ENCODE measurements at regions not wholly inside any gene's neighbourhood (a gene's known extent, or its start where the extent isn't known, plus 50 kb on each side); places are given as distances from the start of the nearest gene placed in this dataset.

DNA sequence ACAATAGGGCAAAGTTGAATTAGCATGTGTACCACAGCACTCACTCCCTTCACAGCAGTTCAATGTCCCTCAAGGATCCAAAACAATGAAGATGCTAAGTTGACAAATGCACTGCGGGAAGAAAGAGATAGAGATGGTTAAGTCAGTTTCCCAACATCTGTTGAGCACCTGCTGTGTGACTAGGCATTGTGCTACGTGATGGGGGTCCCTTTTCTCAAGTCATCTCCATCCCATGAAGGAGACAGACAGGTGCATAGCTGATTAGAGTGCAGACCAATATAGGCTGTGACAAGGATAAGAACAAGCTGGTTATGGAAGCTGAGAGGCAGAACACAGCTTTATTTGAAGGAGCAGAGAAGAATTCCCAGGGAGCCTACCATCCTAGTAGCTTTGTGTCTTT, 114.2 kb downstream of the HAPSTR1 start:
- no peak for DNase-seq (ENCODE audit: low spot score in 2 of 2)
- Histone ChIP-seq H3K27me3 (no peaks in the 10 kb centered on the region), H3K9me3 (peaks cover 0 to 3% of the 10 kb centered on the region in 2 donors), H3K27ac (no peak overlapping the region), H3K36me3 (no peaks in the 10 kb centered on the region), H3K4me3 (no peak overlapping the region), H3K4me1 (no peaks in the 10 kb centered on the region)
- intact Hi-C loops (cut with DNase I; ENCODE audit: low total_unique reads), result no loop called here
- TF ChIP-seq POLR2AphosphoS5 (IDR thresholded peaks at IDR 0.05) (no peak), POLR2A (IDR thresholded peaks at IDR 0.05) (no peak)
- TF ChIP-seq, protein P1, sequence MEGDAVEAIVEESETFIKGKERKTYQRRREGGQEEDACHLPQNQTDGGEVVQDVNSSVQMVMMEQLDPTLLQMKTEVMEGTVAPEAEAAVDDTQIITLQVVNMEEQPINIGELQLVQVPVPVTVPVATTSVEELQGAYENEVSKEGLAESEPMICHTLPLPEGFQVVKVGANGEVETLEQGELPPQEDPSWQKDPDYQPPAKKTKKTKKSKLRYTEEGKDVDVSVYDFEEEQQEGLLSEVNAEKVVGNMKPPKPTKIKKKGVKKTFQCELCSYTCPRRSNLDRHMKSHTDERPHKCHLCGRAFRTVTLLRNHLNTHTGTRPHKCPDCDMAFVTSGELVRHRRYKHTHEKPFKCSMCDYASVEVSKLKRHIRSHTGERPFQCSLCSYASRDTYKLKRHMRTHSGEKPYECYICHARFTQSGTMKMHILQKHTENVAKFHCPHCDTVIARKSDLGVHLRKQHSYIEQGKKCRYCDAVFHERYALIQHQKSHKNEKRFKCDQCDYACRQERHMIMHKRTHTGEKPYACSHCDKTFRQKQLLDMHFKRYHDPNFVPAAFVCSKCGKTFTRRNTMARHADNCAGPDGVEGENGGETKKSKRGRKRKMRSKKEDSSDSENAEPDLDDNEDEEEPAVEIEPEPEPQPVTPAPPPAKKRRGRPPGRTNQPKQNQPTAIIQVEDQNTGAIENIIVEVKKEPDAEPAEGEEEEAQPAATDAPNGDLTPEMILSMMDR (IDR thresholded peaks at IDR 0.05), result no peak

DNA sequence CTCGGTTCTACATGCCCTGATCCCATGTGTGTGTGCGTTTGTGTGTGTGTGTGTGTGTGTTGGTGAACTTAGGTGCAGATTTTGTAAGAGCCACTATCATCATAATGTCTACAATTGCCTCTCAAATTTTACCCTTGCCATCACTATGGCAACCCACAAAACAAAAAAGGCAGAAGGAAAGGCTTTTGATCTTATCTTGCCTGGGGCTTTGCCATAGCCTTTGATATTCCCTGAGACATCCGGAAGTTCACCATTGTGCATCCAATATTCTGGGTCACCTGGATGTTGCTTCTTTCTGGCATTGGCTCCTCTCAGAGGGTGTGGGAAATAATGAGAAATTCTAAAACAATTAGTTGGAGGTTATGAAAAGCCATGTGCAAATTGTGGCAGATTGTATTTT, 114.7 kb downstream of the HAPSTR1 start:
- no peak for DNase-seq (ENCODE audit: low spot score in 2 of 2)
- Histone ChIP-seq H3K27me3 (no peaks in the 10 kb centered on the region), H3K9me3 (peaks cover 0 to 3% of the 10 kb centered on the region in 2 donors), H3K4me1 (no peaks in the 10 kb centered on the region), H3K27ac (no peak overlapping the region), H3K4me3 (no peak overlapping the region), H3K36me3 (no peaks in the 10 kb centered on the region)
- intact Hi-C loops (cut with DNase I; ENCODE audit: low total_unique reads), result no loop called here
- TF ChIP-seq, protein P1 (IDR thresholded peaks at IDR 0.05), result no peak
- TF ChIP-seq POLR2AphosphoS5 (IDR thresholded peaks at IDR 0.05), result no peak

DNA sequence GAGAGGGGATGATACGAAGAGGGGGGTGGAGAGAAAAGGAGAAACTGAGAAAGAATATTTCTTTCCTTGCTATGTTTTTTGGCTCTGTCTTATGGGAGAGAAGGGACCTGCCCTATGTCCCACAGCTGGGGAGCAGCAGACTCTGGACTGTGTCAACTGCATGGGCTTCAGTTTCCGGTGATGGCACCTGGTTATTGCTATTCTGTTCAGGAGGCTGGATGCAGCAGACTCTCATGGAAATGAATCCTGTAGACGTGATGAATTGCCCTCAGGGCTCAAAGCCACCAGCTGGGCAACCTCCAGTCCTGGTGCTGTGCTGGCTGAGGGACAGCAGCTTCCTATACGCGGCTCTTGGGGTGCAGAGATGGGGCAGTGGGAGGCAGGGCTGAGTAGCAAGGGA, 121.2 kb downstream of the HAPSTR1 start:
- Histone ChIP-seq H3K27ac (no peak overlapping the region), H3K9me3 (no peaks in the 10 kb centered on the region), H3K4me1 (no peaks in the 10 kb centered on the region), H3K4me3 (no peak overlapping the region), H3K36me3 (no peaks in the 10 kb centered on the region), H3K27me3 (no peaks in the 10 kb centered on the region)
- intact Hi-C loops (cut with DNase I; ENCODE audit: low total_unique reads), result no loop called here
- TF ChIP-seq POLR2AphosphoS5 (IDR thresholded peaks at IDR 0.05), result no peak
- no peak for TF ChIP-seq POLR2A (IDR thresholded peaks at IDR 0.05)
- TF ChIP-seq, protein P1 (IDR thresholded peaks at IDR 0.05), result no peak
- no peak for DNase-seq (ENCODE audit: low spot score in 2 of 2)

DNA sequence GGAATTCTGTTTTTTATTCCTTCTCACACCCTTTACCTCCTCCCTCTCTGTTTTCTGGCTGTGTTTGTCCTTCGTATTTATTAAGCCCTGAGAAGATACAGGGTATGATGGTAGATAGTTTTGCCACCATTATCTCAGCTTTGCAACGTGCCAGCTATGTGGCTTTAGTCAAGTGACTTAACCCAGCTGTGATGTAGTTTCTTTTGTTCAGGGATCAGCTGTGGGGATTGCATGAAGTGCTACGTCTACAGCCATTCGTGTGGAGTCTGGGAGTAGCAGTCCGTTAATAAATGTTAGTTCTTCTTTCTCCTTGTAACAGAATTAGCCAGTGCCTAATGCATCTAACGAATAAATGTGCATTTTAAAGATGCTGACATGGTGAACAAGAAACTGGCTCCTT, 128.4 kb downstream of the HAPSTR1 start:
- H3K36me3 ChIP-seq, result no peaks in the 10 kb centered on the region
- no peak overlapping the region for H3K4me3 ChIP-seq
- no peak for DNase-seq (ENCODE audit: low spot score in 2 of 2)
- no peak for TF ChIP-seq POLR2AphosphoS5 (IDR thresholded peaks at IDR 0.05)
- TF ChIP-seq POLR2A (IDR thresholded peaks at IDR 0.05), result no peak
- TF ChIP-seq, protein P1 (IDR thresholded peaks at IDR 0.05), result no peak
- intact Hi-C loops (cut with DNase I; ENCODE audit: low total_unique reads), result no loop called here
- H3K9me3 ChIP-seq, result no peaks in the 10 kb centered on the region
- no peaks in the 10 kb centered on the region for H3K4me1 ChIP-seq
- H3K27ac ChIP-seq, result no peak overlapping the region
- H3K27me3 ChIP-seq, result no peaks in the 10 kb centered on the region

DNA sequence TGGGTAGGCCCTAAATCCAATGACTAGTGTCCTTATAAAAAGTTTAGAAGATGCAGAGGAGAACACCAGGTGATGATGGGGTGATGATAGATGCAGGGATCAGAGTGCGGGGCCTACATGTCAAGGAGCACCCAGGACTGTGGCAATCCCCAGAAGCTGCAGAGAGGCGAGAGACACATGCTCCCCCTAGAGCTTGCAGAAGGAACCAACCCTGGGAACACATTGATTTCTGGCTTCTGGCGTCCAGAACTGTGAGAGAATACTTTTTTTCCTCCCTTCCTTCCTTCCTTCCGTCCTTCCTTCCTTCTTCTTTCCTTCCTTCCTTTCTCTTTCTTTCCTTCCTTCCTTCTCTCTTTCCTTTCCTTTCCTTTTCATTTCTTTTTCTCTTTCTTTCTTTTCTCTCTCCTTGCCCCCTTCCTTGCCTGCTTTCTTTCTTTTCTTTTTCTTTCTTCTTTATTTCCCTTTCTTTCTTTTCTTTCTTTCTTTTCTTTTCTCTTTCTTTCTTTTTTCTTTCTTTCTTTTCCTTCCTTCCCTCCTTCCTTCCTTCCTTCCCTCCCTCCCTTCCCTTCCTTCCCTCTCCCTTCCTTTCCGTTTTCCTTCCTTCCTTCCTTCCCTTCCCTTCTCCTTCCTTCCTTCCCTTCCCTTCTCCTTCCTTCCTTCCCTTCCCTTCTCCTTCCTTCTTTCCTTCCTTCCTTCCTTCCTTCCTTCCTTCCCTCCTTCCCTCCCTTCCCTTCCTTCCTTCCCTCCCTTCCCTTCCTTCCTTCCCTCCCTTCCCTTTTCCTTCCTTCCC, 134.3 kb downstream of the HAPSTR1 start:
- no peaks in the 10 kb centered on the region for H3K27me3 ChIP-seq
- DNase-seq (ENCODE audit: low spot score in 2 of 2), result no peak
- no peaks in the 10 kb centered on the region for H3K9me3 ChIP-seq
- H3K27ac ChIP-seq, result no peak overlapping the region
- H3K4me3 ChIP-seq, result no peak overlapping the region
- H3K4me1 ChIP-seq, result no peaks in the 10 kb centered on the region
- intact Hi-C loops (cut with DNase I; ENCODE audit: low total_unique reads), result no loop called here
- H3K36me3 ChIP-seq, result no peaks in the 10 kb centered on the region
- TF ChIP-seq POLR2AphosphoS5 (IDR thresholded peaks at IDR 0.05) (no peak), POLR2A (IDR thresholded peaks at IDR 0.05) (no peak)
- TF ChIP-seq, protein P1 (IDR thresholded peaks at IDR 0.05), result no peak

Data from breast epithelium (tissue), 4 donors.